LNCAP (cell line): ENCODE measurements at regions not wholly inside any gene's neighbourhood (a gene's known extent, or its start where the extent isn't known, plus 50 kb on each side); places are given as distances from the start of the nearest gene placed in this dataset.

Experiments
- CTCF ChIP-seq: fragments of 450-650 bp; IDR thresholded peaks from 2 replicates; pipeline ENCODE4 v1.5.1; 2017; ENCODE audit warnings: mild to moderate bottlenecking

- no peak for TF ChIP-seq CTCF
Measured at GRCh38 chr12:105799103-105799502, 339.7 kb downstream of the NUAK1 start.

- TF ChIP-seq CTCF: no peak
Measured at GRCh38 chr12:105801351-105801750, 337.4 kb downstream of the NUAK1 start.

GRCh38 chr12:105803292-105803691 is 335.5 kb downstream of the NUAK1 start:
- TF ChIP-seq CTCF: no peak

- TF ChIP-seq CTCF: no peak
Measured at GRCh38 chr12:105804591-105805265, 334.0 kb downstream of the NUAK1 start.

GRCh38 chr12:105805730-105806399 is 332.9 kb downstream of the NUAK1 start:
- no peak for TF ChIP-seq CTCF

- no peak for TF ChIP-seq CTCF
Measured at GRCh38 chr12:105806400-105806770, 332.4 kb downstream of the NUAK1 start.

- TF ChIP-seq CTCF: no peak
Measured at GRCh38 chr12:105812366-105812765, 326.4 kb downstream of the NUAK1 start.
